ENCODE measurements at regions not wholly inside any gene's neighbourhood (a gene's known extent, or its start where the extent isn't known, plus 50 kb on each side); places are given as distances from the start of the nearest gene placed in this dataset.

DNA sequence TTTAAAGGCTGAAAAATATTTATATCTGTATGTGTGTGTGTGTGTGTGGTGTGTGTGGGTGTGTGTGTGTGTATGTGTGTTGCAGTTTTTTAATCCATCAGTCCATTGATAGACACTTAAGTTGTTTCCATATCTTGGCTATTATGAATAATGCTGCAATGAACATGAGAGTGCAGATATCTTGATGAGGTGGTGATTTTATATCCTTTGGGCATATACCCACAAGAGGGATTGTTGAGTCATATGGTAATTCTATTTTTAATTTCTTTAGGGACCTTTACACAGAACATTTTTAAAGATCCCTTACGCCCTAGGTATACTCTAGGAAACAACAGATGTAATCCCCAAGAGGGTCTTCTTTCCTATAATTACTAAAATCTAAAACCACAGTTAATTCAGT lies 154.5 kb upstream of the CLEC14A start:
- DNase-seq = no peak
- no peaks in the 10 kb centered on the region for H3K27me3 Mint-ChIP-seq
- no peaks in the 10 kb centered on the region for H3K9me3 Mint-ChIP-seq
- no peak for ATAC-seq (ENCODE audit: low read depth)
- H3K4me1 Mint-ChIP-seq = no peaks in the 10 kb centered on the region
- TF ChIP-seq, protein P1, sequence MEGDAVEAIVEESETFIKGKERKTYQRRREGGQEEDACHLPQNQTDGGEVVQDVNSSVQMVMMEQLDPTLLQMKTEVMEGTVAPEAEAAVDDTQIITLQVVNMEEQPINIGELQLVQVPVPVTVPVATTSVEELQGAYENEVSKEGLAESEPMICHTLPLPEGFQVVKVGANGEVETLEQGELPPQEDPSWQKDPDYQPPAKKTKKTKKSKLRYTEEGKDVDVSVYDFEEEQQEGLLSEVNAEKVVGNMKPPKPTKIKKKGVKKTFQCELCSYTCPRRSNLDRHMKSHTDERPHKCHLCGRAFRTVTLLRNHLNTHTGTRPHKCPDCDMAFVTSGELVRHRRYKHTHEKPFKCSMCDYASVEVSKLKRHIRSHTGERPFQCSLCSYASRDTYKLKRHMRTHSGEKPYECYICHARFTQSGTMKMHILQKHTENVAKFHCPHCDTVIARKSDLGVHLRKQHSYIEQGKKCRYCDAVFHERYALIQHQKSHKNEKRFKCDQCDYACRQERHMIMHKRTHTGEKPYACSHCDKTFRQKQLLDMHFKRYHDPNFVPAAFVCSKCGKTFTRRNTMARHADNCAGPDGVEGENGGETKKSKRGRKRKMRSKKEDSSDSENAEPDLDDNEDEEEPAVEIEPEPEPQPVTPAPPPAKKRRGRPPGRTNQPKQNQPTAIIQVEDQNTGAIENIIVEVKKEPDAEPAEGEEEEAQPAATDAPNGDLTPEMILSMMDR (IDR thresholded peaks at IDR 0.05) = no peak
- H3K27ac Mint-ChIP-seq = no peak overlapping the region
- H3K36me3 Mint-ChIP-seq (ENCODE audit: low read depth) = no peaks in the 10 kb centered on the region
- intact Hi-C loops (cut with micrococcal nuclease) = no loop called here
- ChIA-PET POLR2A (no interaction called here), CTCF (no interaction called here)
- no peak overlapping the region for H3K4me3 Mint-ChIP-seq

DNA sequence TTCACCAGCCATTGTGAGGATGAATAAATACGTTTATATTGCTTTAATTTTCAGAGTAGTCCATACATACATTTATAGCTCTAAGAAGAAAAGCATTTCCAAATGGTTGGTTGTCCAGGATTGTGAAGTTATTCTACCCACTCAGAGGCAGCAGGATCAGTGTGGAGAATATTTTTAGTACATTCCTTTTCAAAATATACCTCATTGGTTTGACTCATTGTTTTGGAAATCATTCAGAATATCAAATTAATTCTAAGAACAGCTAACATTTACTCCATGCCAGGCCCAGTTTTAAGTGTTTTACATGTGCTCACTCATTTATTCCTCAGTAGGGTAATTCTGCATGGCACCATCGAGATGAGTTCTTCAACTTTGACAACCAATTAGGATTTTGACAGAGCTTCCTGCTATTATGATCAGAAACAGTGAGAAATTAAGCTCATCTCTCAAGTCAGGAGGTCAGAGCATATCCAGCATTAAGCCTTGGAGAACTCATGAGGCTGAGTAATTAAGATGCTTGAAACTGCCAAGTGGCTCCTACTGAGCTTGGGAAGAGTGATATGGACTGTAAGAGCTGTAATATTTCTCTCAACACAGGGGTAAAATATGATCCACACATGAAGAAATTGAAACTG lies 153.3 kb upstream of the CLEC14A start:
- CTCF ChIA-PET = no interaction called here
- ATAC-seq (ENCODE audit: low read depth) (no peak), DNase-seq (no peak)
- H3K27ac Mint-ChIP-seq = no peak overlapping the region
- H3K4me3 Mint-ChIP-seq = no peak overlapping the region
- intact Hi-C loops (cut with micrococcal nuclease) = no loop called here
- TF ChIP-seq, protein P1 (IDR thresholded peaks at IDR 0.05) = no peak
- no peaks in the 10 kb centered on the region for H3K9me3 Mint-ChIP-seq
- H3K27me3 Mint-ChIP-seq = no peaks in the 10 kb centered on the region
- no peaks in the 10 kb centered on the region for H3K36me3 Mint-ChIP-seq (ENCODE audit: low read depth)
- H3K4me1 Mint-ChIP-seq = no peaks in the 10 kb centered on the region
- POLR2A ChIA-PET = no interaction called here

DNA sequence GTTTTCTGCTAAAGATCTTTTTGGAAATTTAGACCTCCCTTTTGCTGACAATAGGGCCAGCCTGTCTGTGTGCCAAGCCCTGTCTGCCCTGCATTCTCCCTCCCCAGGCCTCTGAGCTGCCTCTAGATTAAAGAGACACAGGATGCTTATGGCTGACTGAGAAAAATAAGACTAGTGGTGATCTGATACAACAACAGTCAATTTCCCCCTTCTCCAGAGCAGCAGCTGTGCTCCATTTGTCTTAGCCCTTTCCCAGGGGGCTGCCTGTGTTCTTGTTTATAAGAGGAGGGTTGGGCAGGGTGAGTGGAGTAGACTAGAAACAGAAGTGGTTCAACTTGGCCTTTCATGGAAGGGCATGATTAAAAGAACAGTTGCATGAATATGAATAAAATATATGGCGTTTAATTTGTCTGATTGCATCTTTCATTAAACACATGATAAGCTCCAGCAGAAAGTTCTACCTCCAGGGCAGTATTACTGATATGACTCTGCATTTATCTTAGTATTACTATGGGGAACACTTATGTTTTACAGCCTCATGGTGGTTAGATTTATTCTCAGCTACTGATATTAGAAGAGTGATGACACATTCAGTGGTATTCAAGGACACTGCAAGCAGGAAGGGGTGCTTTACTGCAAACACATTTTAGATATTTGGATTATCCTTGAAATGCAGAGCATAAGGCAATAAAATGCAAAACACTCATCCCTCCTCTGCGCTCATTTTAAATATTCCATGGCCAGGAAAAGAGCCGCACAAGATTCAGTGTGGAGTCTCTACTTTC lies 150.2 kb upstream of the CLEC14A start:
- no peaks in the 10 kb centered on the region for H3K27me3 Mint-ChIP-seq
- no peaks in the 10 kb centered on the region for H3K36me3 Mint-ChIP-seq (ENCODE audit: low read depth)
- no peak overlapping the region for H3K4me3 Mint-ChIP-seq
- H3K4me1 Mint-ChIP-seq = no peaks in the 10 kb centered on the region
- ChIA-PET CTCF (no interaction called here), POLR2A (no interaction called here)
- ATAC-seq (ENCODE audit: low read depth) (no peak), DNase-seq (no peak)
- TF ChIP-seq, protein P1 (IDR thresholded peaks at IDR 0.05) = no peak
- peaks cover 2% of the 10 kb centered on the region for H3K9me3 Mint-ChIP-seq
- no peak overlapping the region for H3K27ac Mint-ChIP-seq
- intact Hi-C loops (cut with micrococcal nuclease) = no loop called here

DNA sequence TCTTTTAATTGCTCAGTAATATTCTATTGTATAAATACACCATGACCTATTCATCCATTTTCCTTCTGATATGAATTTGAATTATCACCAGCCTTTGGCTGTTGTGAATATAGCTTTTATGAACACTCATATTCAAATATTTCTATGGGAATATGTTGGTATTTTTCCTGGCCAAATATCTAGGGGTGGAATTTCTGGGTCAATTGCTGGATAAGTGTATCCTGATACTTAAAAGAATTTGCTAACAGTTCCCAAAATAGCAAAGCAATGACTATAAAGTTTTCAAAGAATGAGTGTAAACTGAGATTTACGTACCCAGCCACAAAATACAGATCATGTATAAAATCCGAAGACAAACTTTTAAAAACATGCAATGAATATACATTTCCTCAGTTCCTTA lies 148.7 kb upstream of the CLEC14A start:
- Mint-ChIP-seq H3K27ac (no peak overlapping the region), H3K4me3 (no peak overlapping the region), H3K4me1 (no peaks in the 10 kb centered on the region), H3K27me3 (no peaks in the 10 kb centered on the region), H3K36me3 (ENCODE audit: low read depth) (no peaks in the 10 kb centered on the region), H3K9me3 (peaks cover 2% of the 10 kb centered on the region)
- DNase-seq (no peak), ATAC-seq (ENCODE audit: low read depth) (no peak)
- TF ChIP-seq, protein P1 (IDR thresholded peaks at IDR 0.05) = no peak
- ChIA-PET POLR2A (no interaction called here), CTCF (no interaction called here)
- intact Hi-C loops (cut with micrococcal nuclease) = no loop called here

DNA sequence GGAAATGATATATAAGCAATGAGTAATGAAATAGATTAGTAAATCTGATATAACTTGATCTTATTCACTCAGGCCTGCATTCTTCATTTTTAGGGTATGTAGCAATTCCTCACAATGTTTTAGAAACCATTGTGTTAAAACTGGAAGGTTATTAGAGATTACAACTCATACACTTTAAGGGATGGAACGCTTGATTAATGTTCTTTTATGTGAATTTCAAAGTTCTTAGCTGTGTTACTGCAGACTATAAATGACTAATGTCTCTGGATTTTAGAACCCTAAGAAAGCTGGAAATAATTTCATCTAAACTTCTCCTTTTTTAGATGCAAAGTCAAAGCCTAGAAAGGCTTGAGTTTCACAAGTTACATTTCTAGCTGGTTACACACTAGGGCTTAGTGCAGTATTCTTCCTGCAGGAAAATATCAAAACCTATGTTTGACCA lies 148.2 kb upstream of the CLEC14A start:
- ATAC-seq (ENCODE audit: low read depth) = no peak
- Mint-ChIP-seq H3K27me3 (no peaks in the 10 kb centered on the region), H3K4me3 (no peak overlapping the region), H3K27ac (no peak overlapping the region), H3K9me3 (peaks cover 2% of the 10 kb centered on the region), H3K4me1 (no peaks in the 10 kb centered on the region), H3K36me3 (ENCODE audit: low read depth) (no peaks in the 10 kb centered on the region)
- DNase-seq = no peak
- TF ChIP-seq, protein P1 (IDR thresholded peaks at IDR 0.05) = no peak
- ChIA-PET POLR2A (no interaction called here), CTCF (no interaction called here)
- intact Hi-C loops (cut with micrococcal nuclease) = no loop called here

Measured in activated B cell treated with CpG ODN at 0.5 μM for 24 hours (primary cell).